Motor neuron (in vitro differentiated cells): ENCODE measurements at regions not wholly inside any gene's neighbourhood (a gene's known extent, or its start where the extent isn't known, plus 50 kb on each side); places are given as distances from the start of the nearest gene placed in this dataset.
A peak's percentile ranks its signal among the peaks of the same experiment; 100 is the strongest.

ENCODE experiments used
- ATAC-seq, 8 experiments: fragments of 200-7000 bp; cut with Tn5 transposase; replicated peaks in 6 of 8; 2 replicates each; pipeline ENCODE4 v1.8.0; 2021; ENCODE audit warnings: mild to moderate bottlenecking in 8 of 8, moderate library complexity in 8 of 8
- H3K27ac ChIP-seq, 2 donors: fragments of 250-450 bp; sonication (Bioruptor Pico); 2 replicates each; pipeline ENCODE4 v1.9.0; 2021; ENCODE audit warnings: antibody characterized with exemption in 2 of 2, mild to moderate bottlenecking in 2 of 2, moderate library complexity in 1 of 2
- H3K4me1 ChIP-seq, 2 donors: fragments of 250-450 bp; sonication (Bioruptor Pico); replicated peaks in 1 of 2; 2 replicates each; pipeline ENCODE4 v1.6.1; 2021; ENCODE audit warnings: antibody characterized with exemption in 2 of 2, mild to moderate bottlenecking in 2 of 2, moderate library complexity in 1 of 2
- H3K4me3 ChIP-seq, 5 donors: fragments of 250-450 bp; sonication (Bioruptor Pico); 2 replicates each; pipeline ENCODE4 v1.9.0; 2021; ENCODE audit warnings: antibody characterized with exemption in 5 of 5, mild to moderate bottlenecking in 5 of 5, moderate library complexity in 4 of 5
- WGBS, 10 experiments: fragments of 450-650 bp; shearing (Covaris generic); methylation state at CpG; one replicate each; pipeline ENCODE4 v1.0.0; 2022; 5-methylcytosine and 5-hydroxymethylcytosine counted together
- in situ Hi-C, 9 experiments: fragments of 400-800 bp; cut with MboI; loops; one replicate each; pipeline ENCODE4 v1.15.0; 2021; ENCODE audit warnings: low sequenced_read_pairs in 9 of 9, low pct_unique_long_range_greater_than_20kb in 2 of 9; ENCODE audit not compliant: unreplicated experiment in 9 of 9

GRCh38 chr10:29922226-29922625, 137.2 kb downstream of the JCAD start:
- in situ Hi-C loops: no loop called here
- ATAC-seq: no peak
- 0 to 83% methylated on average over 1 of the region's 1 CpG; no CpG with 5 or more reads in 8 of the 10 experiments for WGBS, 10 experiments
- Histone ChIP-seq H3K4me1 (peaks cover 14% of the 10 kb centered on the region in 2 donors), H3K4me3 (no peak overlapping the region), H3K27ac (no peak overlapping the region)

- Histone ChIP-seq H3K4me1 (peaks cover 3% of the 10 kb centered on the region in 2 donors), H3K4me3 (no peak overlapping the region), H3K27ac (no peak overlapping the region)
- WGBS, 10 experiments: 49 to 100% (median 83%) methylated on average over 2 to 5 of the region's 7 CpGs; no CpG with 5 or more reads in 6 of the 10 experiments
- in situ Hi-C loops: no loop called here
- no peak for ATAC-seq
Measured at GRCh38 chr10:29921071-29921446, 138.3 kb downstream of the JCAD start.

- ATAC-seq: no peak
- in situ Hi-C loops: no loop called here
- Histone ChIP-seq H3K4me1 (no peaks in the 10 kb centered on the region), H3K4me3 (no peak overlapping the region), H3K27ac (no peak overlapping the region)
- WGBS, 10 experiments: 34 to 100% (median 86%) methylated on average over 1 to 7 of the region's 9 CpGs; no CpG with 5 or more reads in 1 of the 10 experiments
Measured at GRCh38 chr10:29920408-29921070, 138.8 kb downstream of the JCAD start.

- ATAC-seq: no peak
- Histone ChIP-seq H3K27ac (no peak overlapping the region), H3K4me3 (no peak overlapping the region), H3K4me1 (no peaks in the 10 kb centered on the region)
- 53 to 83% (median 62%) methylated on average over 1 to 3 of the region's 3 CpGs; no CpG with 5 or more reads in 7 of the 10 experiments for whole genome bisulfite sequencing, 10 experiments
- in situ Hi-C loops: no loop called here
Measured at GRCh38 chr10:29918623-29919400, 140.6 kb downstream of the JCAD start.

DNA sequence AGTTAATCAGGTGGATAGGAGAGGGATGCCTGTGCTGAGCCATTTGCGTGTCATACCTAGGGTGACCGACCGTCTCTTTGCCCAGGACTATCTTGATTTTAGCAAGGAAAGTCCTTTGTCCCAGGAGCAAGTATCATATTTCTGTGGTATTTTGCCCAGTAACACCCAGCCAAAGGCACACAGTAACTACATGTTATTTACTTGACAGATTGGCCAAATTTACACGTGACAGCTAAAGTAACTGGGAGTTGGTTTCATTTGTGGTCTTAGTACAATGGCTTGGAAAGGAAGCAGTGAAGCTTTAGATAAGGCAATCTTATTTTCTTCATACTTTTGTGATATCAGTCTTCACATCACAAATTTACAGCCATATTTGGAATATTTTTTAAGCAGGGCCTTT, 142.1 kb downstream of the JCAD start:
- ATAC-seq: no peak
- in situ Hi-C loops: no loop called here
- Histone ChIP-seq H3K4me1 (no peaks in the 10 kb centered on the region), H3K27ac (no peak overlapping the region), H3K4me3 (no peak overlapping the region)
- WGBS, 10 experiments: 20 to 100% (median 88%) methylated on average over 1 to 4 of the region's 4 CpGs; no CpG with 5 or more reads in 4 of the 10 experiments

- 95 to 100% (median 100%) methylated on average over 1 to 3 of the region's 4 CpGs; no CpG with 5 or more reads in 5 of the 10 experiments for WGBS, 10 experiments
Measured at GRCh38 chr10:29916669-29917068, 142.7 kb downstream of the JCAD start.

DNA sequence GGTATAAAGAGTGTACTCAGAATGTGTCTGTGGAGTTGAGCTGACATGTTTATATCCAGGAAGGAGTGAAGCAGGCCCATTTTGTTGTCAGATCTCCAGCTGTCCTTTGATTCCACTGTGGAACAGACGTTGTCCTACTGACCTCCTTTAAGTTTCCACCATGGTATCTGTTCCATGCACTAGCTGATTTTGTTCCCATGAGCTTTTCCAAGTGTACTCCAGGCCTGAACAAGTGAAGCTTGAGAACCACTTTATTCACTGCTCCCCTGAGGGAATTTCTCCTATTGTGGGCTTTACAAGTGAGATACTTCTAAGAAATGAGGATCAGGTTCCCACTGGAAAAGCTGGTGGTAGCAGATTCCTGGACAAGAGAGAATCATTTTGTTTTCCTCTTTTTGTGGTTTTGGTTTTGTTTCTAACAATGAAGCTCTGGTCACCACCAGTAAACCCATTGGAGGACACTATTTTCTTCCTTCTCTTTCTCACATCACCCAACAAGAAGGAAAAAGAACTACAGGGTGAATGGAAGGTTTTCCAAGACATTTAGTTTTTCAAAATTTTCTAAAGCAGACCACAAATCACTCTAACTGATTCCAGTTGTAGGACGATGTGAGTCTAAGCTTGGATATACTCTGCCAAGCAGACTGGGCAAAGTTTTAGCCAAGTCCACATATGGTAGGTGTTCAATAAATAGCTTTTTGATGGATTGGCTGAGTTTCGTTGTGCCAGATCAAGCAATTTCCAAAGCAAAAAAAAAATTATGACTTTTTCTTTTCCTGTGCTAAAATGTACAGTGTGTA, 144.2 kb downstream of the JCAD start:
- 6 to 93% (median 64%) methylated on average over 1 to 3 of the region's 3 CpGs; no CpG with 5 or more reads in 2 of the 10 experiments for WGBS, 10 experiments
- in situ Hi-C loops: no loop called here
- ATAC-seq: no peak

More at GRCh38 chr10:29916669-29917068, 142.7 kb downstream of the JCAD start:
- no peak overlapping the region for H3K27ac ChIP-seq
- in situ Hi-C loops: no loop called here
- ATAC-seq: no peak
- H3K4me1 ChIP-seq: no peaks in the 10 kb centered on the region
- H3K4me3 ChIP-seq: no peak overlapping the region

GRCh38 chr10:29908962-29909361, 150.4 kb downstream of the JCAD start:
- 32 to 96% (median 58%) methylated on average over 2 to 5 of the region's 6 CpGs; no CpG with 5 or more reads in 1 of the 10 experiments for WGBS, 10 experiments
- H3K4me3 ChIP-seq: no peak overlapping the region
- in situ Hi-C loops: no loop called here
- ATAC-seq: no peak
- H3K27ac ChIP-seq: no peak overlapping the region
- no peaks in the 10 kb centered on the region for H3K4me1 ChIP-seq

More for the DNA sequence above, 144.2 kb downstream of the JCAD start:
- Histone ChIP-seq H3K27ac (no peak overlapping the region), H3K4me1 (no peaks in the 10 kb centered on the region), H3K4me3 (no peak overlapping the region)

DNA sequence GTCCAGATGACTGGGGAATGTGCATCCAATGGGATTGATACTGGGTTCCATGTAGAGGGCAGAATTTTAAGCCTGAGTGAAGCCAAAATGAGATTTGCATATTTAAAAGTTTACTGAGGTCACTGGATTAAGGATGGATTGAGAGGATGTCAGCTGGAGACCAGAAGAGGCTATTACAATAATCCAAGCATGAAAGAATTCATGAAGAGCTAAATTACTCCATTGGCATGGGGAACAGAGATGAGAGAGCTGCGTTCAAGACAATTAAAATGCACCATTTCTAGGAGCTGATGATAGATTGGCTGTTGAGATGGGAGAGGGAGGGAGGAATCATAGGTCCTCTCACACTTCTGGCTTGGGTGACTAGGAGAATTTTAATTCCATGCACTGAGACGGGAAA, 158.5 kb downstream of the JCAD start:
- H3K27ac ChIP-seq: no peak overlapping the region
- 0 to 83% (median 23%) methylated on average over 1 to 2 of the region's 2 CpGs; no CpG with 5 or more reads in 2 of the 10 experiments for WGBS, 10 experiments
- H3K4me3 ChIP-seq: no peak overlapping the region
- peak in 3 of 8 experiments; percentile 48 to 90 (median 76) for ATAC-seq
- in situ Hi-C loops: no loop called here
- peaks cover 0 to 7% of the 10 kb centered on the region in 2 donors for H3K4me1 ChIP-seq

- no peak overlapping the region for H3K27ac ChIP-seq
- H3K4me3 ChIP-seq: no peak overlapping the region
- ATAC-seq: no peak
- in situ Hi-C loops: no loop called here
- 40 to 100% (median 91%) methylated on average over 1 to 6 of the region's 6 CpGs; no CpG with 5 or more reads in 3 of the 10 experiments for WGBS, 10 experiments
- peaks cover 0 to 7% of the 10 kb centered on the region in 2 donors for H3K4me1 ChIP-seq
Measured at GRCh38 chr10:29897999-29898716, 161.2 kb downstream of the JCAD start.

DNA sequence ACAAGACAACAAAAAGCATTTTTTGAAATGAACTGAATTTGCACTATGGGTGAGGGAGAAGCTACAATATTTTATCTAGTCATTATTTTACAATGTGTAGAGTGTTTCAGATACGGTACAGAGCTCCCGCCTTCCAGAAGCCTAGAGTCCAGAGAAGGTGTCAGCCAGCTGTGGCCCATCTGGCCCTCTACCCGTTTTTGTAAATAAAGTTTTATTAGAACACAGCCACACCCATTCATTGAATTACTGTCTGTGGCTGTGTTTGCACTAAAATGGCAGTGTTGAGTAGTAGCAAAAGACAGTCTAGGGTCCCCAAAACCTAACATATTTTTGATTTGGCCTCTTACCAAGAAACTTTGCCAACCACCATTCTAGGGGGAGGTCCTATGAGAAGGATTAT, 162.0 kb downstream of the JCAD start:
- H3K27ac ChIP-seq: no peak overlapping the region
- WGBS, 10 experiments: 0 to 100% (median 83%) methylated on average over 1 to 3 of the region's 3 CpGs; no CpG with 5 or more reads in 3 of the 10 experiments
- in situ Hi-C loops: no loop called here

DNA sequence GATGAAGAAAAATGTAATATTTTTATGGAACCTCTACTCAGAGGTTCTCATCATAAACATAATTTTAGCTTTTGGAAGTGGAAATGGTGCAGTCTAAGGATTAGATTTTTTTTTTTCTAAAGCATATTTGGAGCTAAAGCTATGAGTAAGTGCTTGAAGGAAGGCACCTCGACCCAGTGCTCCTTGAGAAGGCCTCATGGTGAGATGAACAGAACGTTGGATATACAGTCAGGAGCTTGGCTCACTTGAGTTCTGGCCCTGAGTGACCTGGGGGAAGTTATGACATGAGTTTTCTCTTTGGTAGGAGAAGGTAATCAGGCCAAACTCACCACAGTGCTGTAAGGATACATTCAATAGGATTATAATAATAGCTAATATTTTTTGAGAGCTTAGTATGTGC, 163.3 kb downstream of the JCAD start:
- no peak for ATAC-seq
- Histone ChIP-seq H3K27ac (no peak overlapping the region), H3K4me1 (peaks cover 0 to 3% of the 10 kb centered on the region in 2 donors), H3K4me3 (no peak overlapping the region)
- WGBS, 10 experiments: 0 to 52% (median 27%) methylated on average over 1 to 2 of the region's 2 CpGs; no CpG with 5 or more reads in 4 of the 10 experiments
- in situ Hi-C loops: no loop called here

More for the DNA sequence above, 162.0 kb downstream of the JCAD start:
- no peak for ATAC-seq
- H3K4me3 ChIP-seq: no peak overlapping the region
- H3K4me1 ChIP-seq: peaks cover 0 to 7% of the 10 kb centered on the region in 2 donors
